ENCODE measurements at regions not wholly inside any gene's neighbourhood (a gene's known extent, or its start where the extent isn't known, plus 50 kb on each side); places are given as distances from the start of the nearest gene placed in this dataset. TPM values are rescaled to one million over a fixed set of nuclear protein-coding genes. Genes with fewer than 3 reads are reported as not detected.

Small RNA genes lying in the stretch of these regions (small RNA-seq; reads per million reads assigned to genes)
- gene NCSTNP1 (not detected), gene RF00026 (not detected)
